H1 (cell line): ENCODE measurements at regions not wholly inside any gene's neighbourhood (a gene's known extent, or its start where the extent isn't known, plus 50 kb on each side); places are given as distances from the start of the nearest gene placed in this dataset.

Experiments
- CTCF ChIA-PET: fragments of 300-600 bp; sonication (Branson Sonifier 250); formaldehyde crosslinking; loops from one replicate; lab custom pipeline; 2021; ENCODE audit not compliant: partially characterized antibody; lab: Charles Lee
- POLR2A ChIA-PET: fragments of 300-600 bp; sonication (Branson Sonifier 250); formaldehyde crosslinking; loops from one replicate; lab custom pipeline; 2021; ENCODE audit warnings: inconsistent platforms; ENCODE audit not compliant: partially characterized antibody; lab: Charles Lee
- DNase-seq, 2 experiments: peaks; one replicate each; pipeline versions ENCODE4 v3.0.0 to v3.0.0-alpha.2; 2010 to 2022; ENCODE audit warnings: low spot score in 2 of 2, low read depth in 1 of 2, mixed read lengths in 1 of 2
- FAIRE-seq: peaks from 2 replicates; lab custom pipeline; 2011; peaks lifted over from hg19 to GRCh38; lab: Jason Lieb, UNC
- H2AFZ ChIP-seq: 2 replicates; pipeline ENCODE4 v1.8.1; 2012; ENCODE audit warnings: low read length, inconsistent platforms
- H2AK5ac ChIP-seq: 2 replicates; pipeline ENCODE4 v1.6.1; 2013; ENCODE audit warnings: low read depth, low read length
- H2BK120ac ChIP-seq: replicated peaks from 2 replicates; pipeline ENCODE3; 2013; ENCODE audit warnings: low read depth, low read length, inconsistent platforms
- H2BK12ac ChIP-seq: 2 replicates; pipeline ENCODE4 v1.6.1; 2013; ENCODE audit warnings: low read depth, low read length
- H2BK15ac ChIP-seq: 2 replicates; pipeline ENCODE4 v1.6.1; 2013; ENCODE audit warnings: low read length
- H2BK20ac ChIP-seq: 2 replicates; pipeline ENCODE4 v1.6.1; 2013; ENCODE audit warnings: low read length
- H2BK5ac ChIP-seq: 2 replicates; pipeline ENCODE4 v1.6.1; 2013; ENCODE audit warnings: low read depth, low read length
- H3K14ac ChIP-seq: 2 replicates; pipeline ENCODE4 v1.6.1; 2013; ENCODE audit warnings: inconsistent platforms; ENCODE audit not compliant: insufficient read length
- H3K18ac ChIP-seq: 2 replicates; pipeline ENCODE4 v1.6.1; 2013; ENCODE audit warnings: low read length; ENCODE audit errors: extremely low read depth
- H3K23ac ChIP-seq: 2 replicates; pipeline ENCODE4 v1.6.1; 2013; ENCODE audit warnings: inconsistent platforms; ENCODE audit not compliant: insufficient read length
- H3K23me2 ChIP-seq: 2 replicates; pipeline ENCODE4 v1.6.1; 2013; ENCODE audit warnings: low read depth, low read length
- H3K27ac ChIP-seq: 2 replicates; pipeline ENCODE4 v1.6.1; 2011; ENCODE audit warnings: low read depth, low read length, inconsistent platforms
- H3K27me3 ChIP-seq, 4 experiments: replicated peaks in 1 of 4; 1 replicate in 1 of 4; 2 replicates in 3 of 4; pipeline versions ENCODE4 v1.6.1 to v1.8.1; 2011 to 2013; ENCODE audit warnings: low read length in 3 of 4, mild to moderate bottlenecking in 3 of 4, inconsistent platforms in 2 of 4, mixed read lengths in 2 of 4, moderate library complexity in 1 of 4; ENCODE audit not compliant: control insufficient read depth in 3 of 4, insufficient read depth in 3 of 4; ENCODE audit errors: extremely low read depth in 1 of 4
- H3K36me3 ChIP-seq, 4 experiments: 2 replicates each; pipeline versions ENCODE4 v1.6.1 to v1.8.1; 2011 to 2013; ENCODE audit warnings: mild to moderate bottlenecking in 4 of 4, low read length in 3 of 4, moderate library complexity in 2 of 4, control low read depth in 1 of 4, inconsistent platforms in 1 of 4; ENCODE audit not compliant: insufficient read depth in 4 of 4, control insufficient read depth in 2 of 4
- H3K4ac ChIP-seq: replicated peaks from 2 replicates; pipeline ENCODE3; 2013; ENCODE audit warnings: low read length, low read depth, mixed read lengths, inconsistent platforms; ENCODE audit not compliant: insufficient read length
- H3K4me1 ChIP-seq, 4 experiments: replicated peaks in 1 of 4; 1 replicate in 1 of 4; 2 replicates in 3 of 4; pipeline versions ENCODE4 v1.6.1 to v1.8.1; 2011 to 2013; ENCODE audit warnings: low read length in 3 of 4, inconsistent platforms in 2 of 4, mixed read lengths in 1 of 4; ENCODE audit not compliant: insufficient read depth in 4 of 4, control insufficient read depth in 3 of 4
- H3K4me2 ChIP-seq, 2 experiments: 2 replicates each; pipeline versions ENCODE4 v1.6.1 to v1.8.1; 2011 to 2013; ENCODE audit warnings: low read depth in 2 of 2, low read length in 2 of 2, control low read depth in 1 of 2, inconsistent platforms in 1 of 2, mild to moderate bottlenecking in 1 of 2; ENCODE audit not compliant: insufficient read depth in 1 of 2
- H3K4me3 ChIP-seq, 4 experiments: fragments of 200-600, 300-600 bp in 1 of 4; sonication (generic), shearing (Covaris generic), sonication (Bioruptor Twin) in 1 of 4; 2 replicates each; pipeline versions ENCODE4 v1.5.1 to v1.8.1; 2011 to 2016; ENCODE audit warnings: low read length in 4 of 4, low read depth in 3 of 4, control low read depth in 2 of 4, inconsistent platforms in 2 of 4, mild to moderate bottlenecking in 2 of 4, mixed read lengths in 1 of 4, moderate library complexity in 1 of 4; ENCODE audit not compliant: insufficient read depth in 2 of 4; ENCODE audit errors: extremely low read depth in 1 of 4
- H3K56ac ChIP-seq: replicated peaks from 2 replicates; pipeline ENCODE3; 2013; ENCODE audit warnings: low read depth, mild to moderate bottlenecking, mixed read lengths, low read length, inconsistent platforms; ENCODE audit not compliant: insufficient read length
- H3K79me1 ChIP-seq: 2 replicates; pipeline ENCODE4 v1.6.1; 2013; ENCODE audit warnings: low read depth, low read length, control low read depth
- H3K79me2 ChIP-seq, 2 experiments: 2 replicates each; pipeline versions ENCODE4 v1.6.1 to v1.8.1; 2012 to 2013; ENCODE audit warnings: low read length in 2 of 2, mild to moderate bottlenecking in 2 of 2, inconsistent platforms in 1 of 2; ENCODE audit not compliant: insufficient read depth in 2 of 2, control insufficient read depth in 1 of 2
- H3K9ac ChIP-seq, 4 experiments: replicated peaks in 1 of 4; 1 replicate in 1 of 4; 2 replicates in 3 of 4; pipeline versions ENCODE4 v1.6.1 to v1.8.1; 2011 to 2013; ENCODE audit warnings: low read depth in 3 of 4, low read length in 3 of 4, control low read depth in 2 of 4, mild to moderate bottlenecking in 2 of 4, moderate library complexity in 2 of 4, inconsistent platforms in 1 of 4; ENCODE audit errors: extremely low read depth in 1 of 4
- H3K9me3 ChIP-seq, 2 experiments: 2 replicates each; pipeline versions ENCODE4 v1.6.1 to v1.8.1; 2012 to 2013; ENCODE audit warnings: mild to moderate bottlenecking in 2 of 2, moderate library complexity in 2 of 2, control low read depth in 1 of 2, inconsistent platforms in 1 of 2, low read depth in 1 of 2, low read length in 1 of 2, mixed read lengths in 1 of 2; ENCODE audit not compliant: insufficient read depth in 2 of 2
- H4K20me1 ChIP-seq, 2 experiments: replicated peaks in 1 of 2; 2 replicates each; pipeline versions ENCODE3 to v1.8.1; 2011 to 2013; ENCODE audit warnings: inconsistent platforms in 2 of 2, low read length in 2 of 2, mild to moderate bottlenecking in 1 of 2; ENCODE audit not compliant: insufficient read depth in 2 of 2, control insufficient read depth in 1 of 2
- H4K5ac ChIP-seq: 2 replicates; pipeline ENCODE4 v1.6.1; 2013; ENCODE audit warnings: low read length, low read depth, mixed read lengths, inconsistent platforms; ENCODE audit not compliant: insufficient read length
- H4K8ac ChIP-seq: 2 replicates; pipeline ENCODE4 v1.8.0; 2013; ENCODE audit warnings: mild to moderate bottlenecking, moderate library complexity, low read length, inconsistent platforms; ENCODE audit not compliant: insufficient read depth; ENCODE audit errors: extremely low read depth
- H4K91ac ChIP-seq: replicated peaks from 2 replicates; pipeline ENCODE3; 2013; ENCODE audit warnings: low read length, mixed read lengths, inconsistent platforms; ENCODE audit not compliant: insufficient read length
- ATF3 ChIP-seq: IDR thresholded peaks from 2 replicates; pipeline ENCODE4 v1.6.1; 2011; ENCODE audit warnings: low read depth, mild to moderate bottlenecking, low read length; ENCODE audit not compliant: insufficient read depth
- CHD1 ChIP-seq: IDR thresholded peaks from 2 replicates; pipeline ENCODE4 v1.6.1; 2012; ENCODE audit warnings: low read depth, low read length, improper control_type of control experiment
- FOSL1 ChIP-seq: IDR thresholded peaks from 2 replicates; pipeline ENCODE4 v1.6.1; 2011; ENCODE audit warnings: mild to moderate bottlenecking, low read depth, low read length, moderate library complexity; ENCODE audit not compliant: insufficient read depth
- SIN3A ChIP-seq, 2 experiments: IDR thresholded peaks in 1 of 2; conservative IDR thresholded peaks in 1 of 2; 2 replicates each; pipeline ENCODE4 v1.6.1; 2011 to 2012; ENCODE audit warnings: low read length in 2 of 2, improper control_type of control experiment in 1 of 2, low read depth in 1 of 2, mild to moderate bottlenecking in 1 of 2
- SUZ12 ChIP-seq: fragments of 200-600 bp; sonication (generic); IDR thresholded peaks from 2 replicates; pipeline ENCODE4 v1.6.1; 2012; ENCODE audit warnings: mild to moderate bottlenecking, inconsistent platforms, low read length, moderate library complexity, mixed read lengths
- WGBS, 2 experiments: shearing (Covaris generic) in 1 of 2; methylation state at CpG; one replicate each; pipeline versions ENCODE4 v1.1.6 to v1.1.7; 2013 to 2015; ENCODE audit warnings: low lambda C conversion rate in 2 of 2, mixed read lengths in 2 of 2, inconsistent platforms in 1 of 2, low coverage in 1 of 2, missing lambda C conversion rate in 1 of 2; ENCODE audit not compliant: insufficient replicate concordance in 2 of 2, insufficient coverage in 1 of 2, insufficient read length in 1 of 2; ENCODE audit errors: extremely low coverage in 1 of 2, missing lambda C conversion rate in 1 of 2; 5-methylcytosine and 5-hydroxymethylcytosine counted together

- no peak overlapping the region for H3K9ac ChIP-seq
- H3K4me3 ChIP-seq, result no peak overlapping the region
- H4K91ac ChIP-seq, result no peak overlapping the region
- H3K14ac ChIP-seq, result no peak overlapping the region
- no peaks in the 10 kb centered on the region for H3K23me2 ChIP-seq
- no peak for TF ChIP-seq CHD1
- no peak for TF ChIP-seq SIN3A (conservative IDR thresholded peaks at IDR 0.05 in 1 of 2, IDR thresholded peaks at IDR 0.05 in 1 of 2; ENCODE audit: low read depth in 1 of 2, low read length in 2 of 2)
- no peak for TF ChIP-seq ATF3
- TF ChIP-seq FOSL1, result no peak
- no peak for TF ChIP-seq SUZ12
- TF ChIP-seq, all 59 proteins: peak for 0
- Histone ChIP-seq H3K79me2 (no peaks in the 10 kb centered on the region), H4K8ac (no peak overlapping the region), H3K79me1 (no peaks in the 10 kb centered on the region), H3K27me3 (no peaks in the 10 kb centered on the region), H2BK12ac (no peak overlapping the region), H2BK120ac (no peak overlapping the region), H3K9me3 (no peaks in the 10 kb centered on the region), H3K4me2 (no peak overlapping the region), H3K4ac (no peak overlapping the region), H3K36me3 (no peaks in the 10 kb centered on the region), H3K56ac (no peak overlapping the region), H2BK5ac (no peak overlapping the region), H3K23ac (no peak overlapping the region), H2BK15ac (no peak overlapping the region), H3K18ac (no peak overlapping the region), H2AFZ (no peak overlapping the region), H4K5ac (no peak overlapping the region), H3K27ac (no peak overlapping the region), H2BK20ac (no peak overlapping the region), H4K20me1 (no peaks in the 10 kb centered on the region), H2AK5ac (no peak overlapping the region), H3K4me1 (no peaks in the 10 kb centered on the region)
- ChIA-PET POLR2A (no interaction called here), CTCF (no interaction called here)
- FAIRE-seq, result no peak
- no peak for DNase-seq
- WGBS, 2 experiments, result 95% methylated on average over 4 of the region's 4 CpGs; no CpG with 5 or more reads in 1 of the 2 experiments
Measured at GRCh38 chr9:107650321-107650720, 160.8 kb upstream of the KLF4 start.
